NCI-H748 (cell line): ENCODE measurements at regions not wholly inside any gene's neighbourhood (a gene's known extent, or its start where the extent isn't known, plus 50 kb on each side); places are given as distances from the start of the nearest gene placed in this dataset.

Source experiments
- DNase-seq: peaks from one replicate; lab custom pipeline; 2025; ENCODE audit not compliant: unreplicated experiment; lab: John Stamatoyannopoulos, UW

GRCh38 chr3:31369637-31370379, 162.9 kb upstream of the STT3B start:
- no peak for DNase-seq

- DNase-seq, result no peak
These were observed 162.4 kb upstream of the STT3B start for GRCh38 chr3:31370380-31370666.

GRCh38 chr3:31370681-31371080, 162.0 kb upstream of the STT3B start:
- no peak for DNase-seq

GRCh38 chr3:31371484-31372177, 161.1 kb upstream of the STT3B start:
- no peak for DNase-seq

GRCh38 chr3:31373681-31374080, 159.0 kb upstream of the STT3B start:
- DNase-seq, result peak; percentile 76

- DNase-seq, result no peak
These were observed 155.6 kb upstream of the STT3B start for GRCh38 chr3:31377045-31377642.

- DNase-seq, result no peak
These were observed 154.5 kb upstream of the STT3B start for GRCh38 chr3:31378231-31378630.

- DNase-seq, result no peak
These were observed 153.1 kb upstream of the STT3B start for GRCh38 chr3:31379598-31379997.

GRCh38 chr3:31382856-31383255, 149.9 kb upstream of the STT3B start:
- no peak for DNase-seq

- DNase-seq, result no peak
These were observed 148.6 kb upstream of the STT3B start for GRCh38 chr3:31384117-31384516.

- no peak for DNase-seq
These were observed 142.8 kb upstream of the STT3B start for GRCh38 chr3:31389939-31390338.

- DNase-seq, result no peak
These were observed 142.3 kb upstream of the STT3B start for GRCh38 chr3:31390466-31390865.

- no peak for DNase-seq
These were observed 141.6 kb upstream of the STT3B start for GRCh38 chr3:31391150-31391549.

- DNase-seq, result no peak
These were observed 140.2 kb upstream of the STT3B start for GRCh38 chr3:31392568-31392967.

GRCh38 chr3:31399271-31399670, 133.5 kb upstream of the STT3B start:
- DNase-seq, result no peak

GRCh38 chr3:31402117-31402516, 130.6 kb upstream of the STT3B start:
- DNase-seq, result no peak

GRCh38 chr3:31403197-31403596, 129.5 kb upstream of the STT3B start:
- no peak for DNase-seq

GRCh38 chr3:31404871-31405270, 127.9 kb upstream of the STT3B start:
- no peak for DNase-seq

- DNase-seq, result no peak
These were observed 127.2 kb upstream of the STT3B start for GRCh38 chr3:31405515-31405914.

GRCh38 chr3:31406896-31407295, 125.8 kb upstream of the STT3B start:
- no peak for DNase-seq

- no peak for DNase-seq
These were observed 125.1 kb upstream of the STT3B start for GRCh38 chr3:31407665-31408064.

- no peak for DNase-seq
These were observed 124.0 kb upstream of the STT3B start for GRCh38 chr3:31408720-31409119.

- DNase-seq, result no peak
These were observed 123.3 kb upstream of the STT3B start for GRCh38 chr3:31409389-31409788.
